Ovary (tissue), 7 donors: ENCODE measurements at regions not wholly inside any gene's neighbourhood (a gene's known extent, or its start where the extent isn't known, plus 50 kb on each side); places are given as distances from the start of the nearest gene placed in this dataset.

Experiments used
- DNase-seq, 5 donors: peaks; one replicate each; pipeline ENCODE4 v3.0.0-alpha.2; 2019 to 2020
- H3K27ac ChIP-seq, 2 donors: fragments of 200-600 bp; one replicate each; pipeline versions ENCODE4 v1.5.1 to v1.8.0; 2019 to 2022
- H3K27me3 ChIP-seq: fragments of 200-600 bp; one replicate; pipeline ENCODE4 v1.8.0; 2022
- H3K36me3 ChIP-seq: fragments of 200-600 bp; sonication (generic); one replicate; pipeline ENCODE4 v1.5.1; 2019
- H3K4me1 ChIP-seq: one replicate; pipeline ENCODE4 v1.8.1; 2013; ENCODE audit warnings: mild to moderate bottlenecking, moderate library complexity; ENCODE audit not compliant: insufficient read depth
- H3K4me3 ChIP-seq: fragments of 200-600 bp; sonication (generic); one replicate; pipeline ENCODE4 v1.5.1; 2017
- H3K9me3 ChIP-seq, 2 donors: fragments of 200-600 bp in 1 of 2; sonication (generic) in 1 of 2; one replicate each; pipeline versions ENCODE4 v1.5.1 to v1.8.1; 2013 to 2019; ENCODE audit warnings: mild to moderate bottlenecking in 1 of 2, moderate library complexity in 1 of 2
- EP300 ChIP-seq: sonication (generic); formaldehyde crosslinking; IDR thresholded peaks from one replicate; pipeline ENCODE4 v1.6.1; 2017; ENCODE audit warnings: antibody characterized with exemption
- POLR2A ChIP-seq: fragments of 450-650 bp; IDR thresholded peaks from one replicate; pipeline ENCODE4 v1.6.1; 2017; ENCODE audit warnings: antibody characterized with exemption, mild to moderate bottlenecking, moderate library complexity
- WGBS, 3 donors: extraction: QIAGEN DNeasy Blood & Tissue Kit in 1 of 3; methylation state at CpG; one replicate each; pipeline versions ENCODE4 v1.1.5 to v1.1.7; 2013 to 2017; 5-methylcytosine and 5-hydroxymethylcytosine counted together
- intact Hi-C, 4 donors: fragments of 100-400 bp; cut with DNase I; formaldehyde crosslinking; loops; one replicate each; pipeline versions ENCODE4 v1.11.0 to v1.15.1; 2022 to 2023
- TF ChIP-seq, protein P1 (sequence below), 3 donors: fragments of 450-650 bp in 2 of 3; fragments of 200-600 bp in 1 of 3; IDR thresholded peaks; one replicate each; pipeline versions ENCODE4 v1.5.1 to v1.8.0; 2016 to 2022; ENCODE audit warnings: antibody characterized with exemption in 3 of 3, mild to moderate bottlenecking in 1 of 3
- donor health status: DM: no; HTN: no; CAD: no; lungs with moderate emphysema.
- donor health status: DM: no; HTN: no; CAD: no.
- donor health status: Bipolar disorder and iron deficiency.
- donor health status: DM: no; HTN: no; CAD: no.
- donor health status: DM: yes; HTN: yes; CAD: no.

DNA sequence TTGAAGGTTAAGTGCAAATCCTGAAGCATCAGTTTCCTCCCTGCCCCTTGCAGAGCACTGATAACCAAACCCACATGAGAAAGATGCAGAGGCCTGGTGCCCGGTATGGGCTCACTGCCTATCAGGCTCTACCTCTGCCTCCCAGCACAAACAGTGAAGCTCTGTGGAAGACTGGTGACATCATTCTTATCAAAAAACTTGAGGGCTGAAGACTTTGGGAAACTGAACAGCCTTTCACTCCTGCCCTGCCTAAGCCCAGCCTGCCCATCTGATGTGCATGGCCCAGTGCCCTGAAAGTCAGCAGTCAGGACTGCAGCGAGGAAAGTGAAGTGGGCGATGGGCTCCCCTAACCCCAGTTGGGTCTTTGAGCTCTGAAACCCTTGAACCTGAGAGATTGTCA lies 174.8 kb upstream of the ARL4C start:
- Histone ChIP-seq H3K4me1 (peaks cover 2% of the 10 kb centered on the region), H3K36me3 (no peaks in the 10 kb centered on the region), H3K27me3 (no peaks in the 10 kb centered on the region), H3K27ac (no peak overlapping the region), H3K9me3 (no peaks in the 10 kb centered on the region), H3K4me3 (no peak overlapping the region)
- no peak for DNase-seq
- intact Hi-C loops = no loop called here
- TF ChIP-seq EP300 = no peak
- no peak for TF ChIP-seq POLR2A
- TF ChIP-seq, protein P1, sequence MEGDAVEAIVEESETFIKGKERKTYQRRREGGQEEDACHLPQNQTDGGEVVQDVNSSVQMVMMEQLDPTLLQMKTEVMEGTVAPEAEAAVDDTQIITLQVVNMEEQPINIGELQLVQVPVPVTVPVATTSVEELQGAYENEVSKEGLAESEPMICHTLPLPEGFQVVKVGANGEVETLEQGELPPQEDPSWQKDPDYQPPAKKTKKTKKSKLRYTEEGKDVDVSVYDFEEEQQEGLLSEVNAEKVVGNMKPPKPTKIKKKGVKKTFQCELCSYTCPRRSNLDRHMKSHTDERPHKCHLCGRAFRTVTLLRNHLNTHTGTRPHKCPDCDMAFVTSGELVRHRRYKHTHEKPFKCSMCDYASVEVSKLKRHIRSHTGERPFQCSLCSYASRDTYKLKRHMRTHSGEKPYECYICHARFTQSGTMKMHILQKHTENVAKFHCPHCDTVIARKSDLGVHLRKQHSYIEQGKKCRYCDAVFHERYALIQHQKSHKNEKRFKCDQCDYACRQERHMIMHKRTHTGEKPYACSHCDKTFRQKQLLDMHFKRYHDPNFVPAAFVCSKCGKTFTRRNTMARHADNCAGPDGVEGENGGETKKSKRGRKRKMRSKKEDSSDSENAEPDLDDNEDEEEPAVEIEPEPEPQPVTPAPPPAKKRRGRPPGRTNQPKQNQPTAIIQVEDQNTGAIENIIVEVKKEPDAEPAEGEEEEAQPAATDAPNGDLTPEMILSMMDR (IDR thresholded peaks at IDR 0.05) = no peak
- WGBS, 3 donors = 95 to 100% (median 96%) methylated on average over 3 of the region's 3 CpGs

DNA sequence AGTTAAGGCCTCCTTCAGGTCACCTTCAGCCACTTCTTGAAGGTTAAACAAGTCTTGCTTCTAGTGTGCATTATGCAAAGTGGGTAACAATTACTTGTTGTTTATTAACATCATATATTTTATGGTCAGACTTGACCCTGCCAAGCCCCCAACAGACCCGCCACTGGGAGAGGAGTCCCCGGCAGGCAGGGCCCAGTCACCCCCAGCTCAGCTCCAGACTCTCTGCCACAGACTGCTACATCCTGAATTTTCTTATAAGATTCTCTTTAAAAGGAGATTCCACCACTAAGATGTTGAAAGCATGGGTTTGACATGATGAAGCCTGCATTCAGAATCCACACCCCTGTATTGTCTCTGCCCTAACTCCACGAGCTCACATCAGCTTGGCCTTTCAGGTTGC lies 174.3 kb upstream of the ARL4C start:
- H3K36me3 ChIP-seq = no peaks in the 10 kb centered on the region
- no peaks in the 10 kb centered on the region for H3K27me3 ChIP-seq
- 92 to 96% (median 93%) methylated on average over 3 of the region's 3 CpGs for WGBS, 3 donors
- H3K4me1 ChIP-seq = peaks cover 2% of the 10 kb centered on the region
- no peak overlapping the region for H3K4me3 ChIP-seq
- intact Hi-C loops = no loop called here
- H3K27ac ChIP-seq = no peak overlapping the region
- no peaks in the 10 kb centered on the region for H3K9me3 ChIP-seq
- DNase-seq = no peak
- TF ChIP-seq EP300 = no peak
- TF ChIP-seq, protein P1 (IDR thresholded peaks at IDR 0.05) = no peak
- no peak for TF ChIP-seq POLR2A

DNA sequence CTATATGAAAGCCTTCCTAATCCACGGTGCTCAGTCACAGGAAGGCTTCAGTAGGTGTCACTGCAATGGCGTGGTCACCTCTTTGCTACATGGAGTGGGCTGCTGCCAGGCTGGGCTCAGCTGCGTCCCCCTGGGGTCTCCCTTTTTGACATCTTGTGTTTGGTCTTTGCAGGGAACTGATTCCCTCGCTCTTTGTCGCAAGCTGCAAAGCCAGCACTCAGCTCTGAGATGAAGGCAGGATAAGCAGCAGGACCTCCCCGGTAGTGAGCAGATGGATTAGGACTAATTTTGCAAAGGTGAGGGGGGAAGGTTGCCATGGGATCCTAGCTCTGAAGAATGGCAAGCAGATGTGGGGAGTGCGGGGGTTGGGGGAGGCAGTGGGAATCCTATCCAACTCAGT lies 173.9 kb upstream of the ARL4C start:
- H3K36me3 ChIP-seq = no peaks in the 10 kb centered on the region
- H3K4me3 ChIP-seq = no peak overlapping the region
- H3K4me1 ChIP-seq = peaks cover 2% of the 10 kb centered on the region
- no peak for DNase-seq
- intact Hi-C loops = no loop called here
- H3K27me3 ChIP-seq = no peaks in the 10 kb centered on the region
- H3K9me3 ChIP-seq = no peaks in the 10 kb centered on the region
- WGBS, 3 donors = 89 to 93% (median 92%) methylated on average over 7 of the region's 7 CpGs
- TF ChIP-seq POLR2A (no peak), EP300 (no peak)
- TF ChIP-seq, protein P1 (IDR thresholded peaks at IDR 0.05) = no peak
- H3K27ac ChIP-seq = no peak overlapping the region

DNA sequence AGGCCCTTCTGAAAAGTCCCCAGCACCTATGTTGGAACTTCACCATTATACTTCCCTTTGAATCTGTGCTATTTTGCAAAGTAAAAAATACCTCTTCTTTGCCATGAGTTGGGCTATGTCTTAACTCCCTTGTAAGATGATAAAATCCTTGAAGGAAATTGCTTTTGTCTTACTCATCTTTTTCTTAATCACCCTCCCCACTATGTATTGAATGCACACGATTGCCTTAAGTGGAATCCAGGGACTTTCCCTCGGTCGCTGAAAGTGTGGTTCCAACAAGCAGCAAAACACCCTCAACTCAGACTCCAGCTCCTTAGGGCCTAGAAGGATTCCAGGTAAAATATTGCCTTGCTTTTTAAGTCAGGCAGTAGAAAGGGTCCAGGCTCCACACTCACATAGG lies 173.2 kb upstream of the ARL4C start:
- DNase-seq = no peak
- no peak overlapping the region for H3K4me3 ChIP-seq
- no peak overlapping the region for H3K27ac ChIP-seq
- 65 to 81% (median 80%) methylated on average over 3 of the region's 3 CpGs for WGBS, 3 donors
- H3K27me3 ChIP-seq = no peaks in the 10 kb centered on the region
- TF ChIP-seq EP300 (no peak), POLR2A (no peak)
- TF ChIP-seq, protein P1 (IDR thresholded peaks at IDR 0.05) = no peak
- no peaks in the 10 kb centered on the region for H3K36me3 ChIP-seq
- no peaks in the 10 kb centered on the region for H3K9me3 ChIP-seq
- intact Hi-C loops = no loop called here
- peaks cover 2% of the 10 kb centered on the region for H3K4me1 ChIP-seq

DNA sequence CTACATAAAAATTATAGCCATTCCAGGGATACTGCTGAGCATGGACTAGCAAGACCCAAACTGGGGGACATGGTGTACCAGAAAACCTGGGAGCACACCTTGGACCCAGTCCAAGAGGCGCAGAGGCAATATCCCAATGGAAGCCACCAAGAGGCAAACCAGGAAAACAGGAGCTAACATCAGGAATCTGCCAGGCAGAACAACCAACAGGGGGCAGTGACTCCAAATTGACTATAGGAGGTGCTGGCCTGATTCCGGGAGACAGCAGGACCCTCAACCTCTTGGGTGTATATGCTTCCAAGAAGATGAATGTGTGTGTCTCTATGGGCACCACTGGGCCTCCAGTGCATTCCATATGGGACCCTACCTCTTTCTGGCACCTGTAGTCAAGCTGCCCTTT lies 172.7 kb upstream of the ARL4C start:
- Histone ChIP-seq H3K4me1 (no peaks in the 10 kb centered on the region), H3K27me3 (no peaks in the 10 kb centered on the region), H3K36me3 (no peaks in the 10 kb centered on the region), H3K27ac (no peak overlapping the region), H3K4me3 (no peak overlapping the region), H3K9me3 (no peaks in the 10 kb centered on the region)
- TF ChIP-seq EP300 = no peak
- TF ChIP-seq, protein P1 (IDR thresholded peaks at IDR 0.05) = no peak
- TF ChIP-seq POLR2A = no peak
- intact Hi-C loops = no loop called here
- no peak for DNase-seq
- WGBS, 3 donors = 87 to 94% (median 91%) methylated on average over 2 of the region's 2 CpGs
